SK-N-SH (cell line): ENCODE measurements at regions not wholly inside any gene's neighbourhood (a gene's known extent, or its start where the extent isn't known, plus 50 kb on each side); places are given as distances from the start of the nearest gene placed in this dataset.
A peak's percentile ranks its signal among the peaks of the same experiment; 100 is the strongest.

Source experiments
- CTCF ChIA-PET: fragments of 300-600, 350-600 bp; formaldehyde crosslinking; extraction: SDS; loops from one replicate; lab custom pipeline; 2021; lab: Yijun Ruan, JAX
- POLR2A ChIA-PET: fragments of 350-600 bp; sonication (Branson Sonifier 250); formaldehyde crosslinking; extraction: SDS; loops from one replicate; lab custom pipeline; 2020; ENCODE audit warnings: antibody characterized with exemption, inconsistent platforms; lab: Yijun Ruan, JAX
- DNase-seq: peaks from one replicate; pipeline ENCODE4 v3.0.0; 2012
- H2AFZ ChIP-seq: fragments of 200-600 bp; sonication (generic); 2 replicates; pipeline ENCODE4 v1.8.1; 2016; ENCODE audit warnings: antibody characterized with exemption, mild to moderate bottlenecking, low read depth
- H3F3A ChIP-seq: fragments of 200-600 bp; sonication (generic); replicated peaks from 2 replicates; pipeline ENCODE3; 2016; ENCODE audit warnings: antibody characterized with exemption, mild to moderate bottlenecking; ENCODE audit not compliant: insufficient read depth
- H3K27ac ChIP-seq, 2 experiments: fragments of 200-500 bp in 1 of 2; fragments of 200-600 bp in 1 of 2; sonication (Bioruptor generic) in 1 of 2; sonication (generic), shearing (Covaris generic) in 1 of 2; 2 replicates each; pipeline versions ENCODE4 v1.5.1 to v1.6.1; 2014 to 2016; ENCODE audit warnings: low read depth in 2 of 2, inconsistent platforms in 1 of 2, low read length in 1 of 2, mild to moderate bottlenecking in 1 of 2, mixed read lengths in 1 of 2
- H3K27me3 ChIP-seq: fragments of 200-600 bp; sonication (generic), shearing (Covaris generic); 2 replicates; pipeline ENCODE4 v1.6.1; 2016; ENCODE audit warnings: mixed run types; ENCODE audit not compliant: insufficient read depth
- H3K36me3 ChIP-seq, 2 experiments: fragments of 200-500 bp in 1 of 2; fragments of 200-600 bp in 1 of 2; sonication (Bioruptor generic) in 1 of 2; sonication (generic) in 1 of 2; replicated peaks in 1 of 2; 2 replicates each; pipeline versions ENCODE3 to v1.5.1; 2014 to 2016; ENCODE audit warnings: low read length in 1 of 2, mild to moderate bottlenecking in 1 of 2; ENCODE audit not compliant: insufficient read depth in 2 of 2, control insufficient read depth in 1 of 2
- H3K4me1 ChIP-seq, 2 experiments: fragments of 200-500 bp in 1 of 2; fragments of 200-600 bp in 1 of 2; sonication (Bioruptor generic) in 1 of 2; sonication (generic), shearing (Covaris generic) in 1 of 2; 2 replicates each; pipeline versions ENCODE4 v1.5.1 to v1.6.1; 2014 to 2016; ENCODE audit warnings: low read depth in 1 of 2, low read length in 1 of 2, mixed run types in 1 of 2; ENCODE audit not compliant: insufficient read depth in 2 of 2, control insufficient read depth in 1 of 2
- H3K4me2 ChIP-seq: fragments of 200-600 bp; sonication (generic), shearing (Covaris generic); 2 replicates; pipeline ENCODE4 v1.6.1; 2017; ENCODE audit warnings: mixed run types
- H3K4me3 ChIP-seq, 2 experiments: fragments of 200-500 bp in 1 of 2; fragments of 200-600 bp in 1 of 2; sonication (Bioruptor generic) in 1 of 2; sonication (generic), shearing (Covaris generic) in 1 of 2; 2 replicates each; pipeline versions ENCODE4 v1.5.1 to v1.8.1; 2014 to 2016; ENCODE audit warnings: low read depth in 2 of 2, inconsistent platforms in 1 of 2, low read length in 1 of 2, mild to moderate bottlenecking in 1 of 2, mixed read lengths in 1 of 2, moderate library complexity in 1 of 2
- H3K79me2 ChIP-seq: fragments of 200-600 bp; sonication (generic); 2 replicates; pipeline ENCODE4 v1.8.1; 2017; ENCODE audit warnings: mild to moderate bottlenecking; ENCODE audit not compliant: insufficient read depth
- H3K9ac ChIP-seq: fragments of 200-600 bp; sonication (generic); 2 replicates; pipeline ENCODE4 v1.6.1; 2017; ENCODE audit warnings: mixed run types
- H3K9me2 ChIP-seq: fragments of 200-600 bp; sonication (generic); 2 replicates; pipeline ENCODE4 v1.6.1; 2017; ENCODE audit warnings: mixed run types
- H3K9me3 ChIP-seq: fragments of 200-600 bp; sonication (generic); 2 replicates; pipeline ENCODE4 v1.6.1; 2017; ENCODE audit warnings: mixed run types, mild to moderate bottlenecking, moderate library complexity
- H4K20me1 ChIP-seq: fragments of 200-600 bp; sonication (generic); 2 replicates; pipeline ENCODE4 v1.6.1; 2017; ENCODE audit warnings: mild to moderate bottlenecking, mixed run types; ENCODE audit not compliant: insufficient read depth
- CHD2 ChIP-seq: fragments of 150-350 bp; IDR thresholded peaks from 2 replicates; pipeline ENCODE4 v1.6.1; 2018; ENCODE audit warnings: low read length; ENCODE audit not compliant: partially characterized antibody
- ELF1 ChIP-seq: IDR thresholded peaks from 2 replicates; pipeline ENCODE4 v1.4.0; 2012
- EZH2phosphoT487 ChIP-seq: fragments of 200-600 bp; sonication (generic); IDR thresholded peaks from 2 replicates; pipeline ENCODE4 v1.6.1; 2017; ENCODE audit warnings: low read depth, mixed run types, mild to moderate bottlenecking, antibody characterized with exemption, moderate library complexity, borderline replicate concordance
- FOSL2 ChIP-seq: IDR thresholded peaks from 2 replicates; pipeline ENCODE4 v1.4.0; 2012; ENCODE audit warnings: low read depth, mild to moderate bottlenecking, moderate library complexity, borderline replicate concordance
- FOXM1 ChIP-seq: IDR thresholded peaks from 2 replicates; pipeline ENCODE4 v1.4.0; 2012; ENCODE audit warnings: low read depth, mild to moderate bottlenecking
- JUND ChIP-seq: IDR thresholded peaks from 2 replicates; pipeline ENCODE4 v1.4.0; 2012
- MEF2A ChIP-seq: IDR thresholded peaks from 2 replicates; pipeline ENCODE4 v1.4.0; 2012; ENCODE audit warnings: low read depth, borderline replicate concordance
- NFIC ChIP-seq: IDR thresholded peaks from 2 replicates; pipeline ENCODE4 v1.4.0; 2012; ENCODE audit warnings: borderline replicate concordance
- RXRA ChIP-seq: IDR thresholded peaks from 2 replicates; pipeline ENCODE4 v1.4.0; 2012; ENCODE audit warnings: low read depth, mild to moderate bottlenecking, borderline replicate concordance
- SMC3 ChIP-seq: IDR thresholded peaks from 2 replicates; pipeline ENCODE4 v1.6.1; 2012; ENCODE audit warnings: low read depth, low read length, improper control_type of control experiment
- TAF1 ChIP-seq: IDR thresholded peaks from 2 replicates; pipeline ENCODE4 v1.6.1; 2012; ENCODE audit warnings: low read depth, mild to moderate bottlenecking, low read length, moderate library complexity, borderline replicate concordance
- TCF12 ChIP-seq: IDR thresholded peaks from 2 replicates; pipeline ENCODE4 v1.4.0; 2012
- YY1 ChIP-seq: IDR thresholded peaks from 2 replicates; pipeline ENCODE4 v1.4.0; 2012; ENCODE audit warnings: low read depth, mild to moderate bottlenecking
- WGBS: methylation state at CpG from one replicate; pipeline ENCODE4 v1.1.6; 2017; ENCODE audit warnings: low lambda C conversion rate; 5-methylcytosine and 5-hydroxymethylcytosine counted together
- TF ChIP-seq, protein P1 (sequence below): fragments of 150-350 bp; IDR thresholded peaks from 2 replicates; pipeline ENCODE4 v1.6.1; 2016; ENCODE audit warnings: mild to moderate bottlenecking, low read depth, low read length
- TF ChIP-seq, protein P2 (sequence below): IDR thresholded peaks from 2 replicates; pipeline ENCODE4 v1.4.0; 2012; ENCODE audit warnings: low read depth
- TF ChIP-seq, protein P3 (sequence below): IDR thresholded peaks from 2 replicates; pipeline ENCODE4; 2012
- TF ChIP-seq, protein P4 (sequence below): IDR thresholded peaks from 2 replicates; pipeline ENCODE4 v1.4.0; 2012; ENCODE audit warnings: low read depth, borderline replicate concordance
- TF ChIP-seq, protein P5 (sequence below): fragments of 200-600 bp; sonication (generic); IDR thresholded peaks from 2 replicates; pipeline ENCODE4 v1.6.1; 2017; ENCODE audit warnings: antibody characterized with exemption, mild to moderate bottlenecking, moderate library complexity

DNA sequence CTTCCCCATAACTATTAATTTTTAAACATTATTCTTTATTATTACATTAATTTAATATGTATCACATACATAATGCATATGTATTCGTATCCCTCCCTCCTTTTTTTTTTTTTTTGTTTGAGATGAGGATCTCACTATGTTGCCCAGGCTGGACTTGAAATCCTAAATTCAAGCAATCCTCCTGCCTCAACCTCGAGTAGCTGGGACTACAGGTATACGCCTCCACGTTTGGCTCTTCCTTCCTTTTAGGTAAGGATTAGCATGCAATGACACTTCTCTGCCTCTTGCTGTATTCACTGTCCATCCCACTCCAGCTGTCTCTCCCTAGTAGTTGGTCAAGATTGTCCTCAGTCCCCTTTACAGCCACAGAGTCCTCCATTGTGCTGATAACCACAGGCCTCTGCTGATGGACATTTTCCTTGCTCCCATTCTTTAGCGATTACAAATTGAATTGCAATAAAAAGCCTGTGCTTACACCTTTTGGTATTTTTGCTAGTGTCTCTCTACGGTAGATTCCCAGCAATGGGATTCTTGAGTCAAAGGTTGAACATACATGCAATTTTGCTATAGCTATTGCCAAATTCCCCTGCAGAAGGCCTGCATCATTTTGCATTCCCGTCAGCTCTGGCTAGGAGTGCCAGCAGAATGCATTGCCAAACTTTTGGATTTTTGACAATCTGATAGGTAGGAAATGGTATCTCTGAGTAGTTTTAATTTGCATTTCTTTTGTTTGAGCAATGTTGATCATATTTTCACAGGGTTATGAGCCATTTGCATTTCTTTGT lies 156.6 kb downstream of the SMAD6 start:
- no peaks in the 10 kb centered on the region for H4K20me1 ChIP-seq
- DNase-seq = no peak
- H3F3A ChIP-seq = peaks cover 26% of the 10 kb centered on the region
- CTCF ChIA-PET = interaction anchor here (1.3 to 1.6 kb wide), 4 partner anchors 16 to 255 kb away, joined by 3 to 5 read pairs (median 4); no protein-coding TSS in a partner anchor
- no peak overlapping the region for H3K4me2 ChIP-seq
- H3K9ac ChIP-seq = no peak overlapping the region
- H2AFZ ChIP-seq = no peak overlapping the region
- POLR2A ChIA-PET = no interaction called here
- peak overlapping the region in 1 of 2 experiments; percentile 51; a peak in 2 of 4 replicates for H3K27ac ChIP-seq
- no peaks in the 10 kb centered on the region for H3K9me2 ChIP-seq
- no peaks in the 10 kb centered on the region for H3K36me3 ChIP-seq
- no peak overlapping the region for H3K4me3 ChIP-seq
- H3K79me2 ChIP-seq = peaks cover 19% of the 10 kb centered on the region; the same call in 1 of the 2 replicates
- 78% methylated on average over 7 of the region's 7 CpGs for WGBS
- peak; percentile 44 for TF ChIP-seq NFIC
- no peak for TF ChIP-seq SMC3
- TF ChIP-seq, protein P1, sequence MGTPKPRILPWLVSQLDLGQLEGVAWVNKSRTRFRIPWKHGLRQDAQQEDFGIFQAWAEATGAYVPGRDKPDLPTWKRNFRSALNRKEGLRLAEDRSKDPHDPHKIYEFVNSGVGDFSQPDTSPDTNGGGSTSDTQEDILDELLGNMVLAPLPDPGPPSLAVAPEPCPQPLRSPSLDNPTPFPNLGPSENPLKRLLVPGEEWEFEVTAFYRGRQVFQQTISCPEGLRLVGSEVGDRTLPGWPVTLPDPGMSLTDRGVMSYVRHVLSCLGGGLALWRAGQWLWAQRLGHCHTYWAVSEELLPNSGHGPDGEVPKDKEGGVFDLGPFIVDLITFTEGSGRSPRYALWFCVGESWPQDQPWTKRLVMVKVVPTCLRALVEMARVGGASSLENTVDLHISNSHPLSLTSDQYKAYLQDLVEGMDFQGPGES = no peak
- peak; percentile 46; the same call in 1 of the 2 replicates for TF ChIP-seq TCF12
- no peaks in the 10 kb centered on the region for H3K27me3 ChIP-seq
- peaks cover 0 to 13% of the 10 kb centered on the region in 2 experiments; a peak in 3 of 4 replicates for H3K4me1 ChIP-seq
- no peaks in the 10 kb centered on the region for H3K9me3 ChIP-seq

DNA sequence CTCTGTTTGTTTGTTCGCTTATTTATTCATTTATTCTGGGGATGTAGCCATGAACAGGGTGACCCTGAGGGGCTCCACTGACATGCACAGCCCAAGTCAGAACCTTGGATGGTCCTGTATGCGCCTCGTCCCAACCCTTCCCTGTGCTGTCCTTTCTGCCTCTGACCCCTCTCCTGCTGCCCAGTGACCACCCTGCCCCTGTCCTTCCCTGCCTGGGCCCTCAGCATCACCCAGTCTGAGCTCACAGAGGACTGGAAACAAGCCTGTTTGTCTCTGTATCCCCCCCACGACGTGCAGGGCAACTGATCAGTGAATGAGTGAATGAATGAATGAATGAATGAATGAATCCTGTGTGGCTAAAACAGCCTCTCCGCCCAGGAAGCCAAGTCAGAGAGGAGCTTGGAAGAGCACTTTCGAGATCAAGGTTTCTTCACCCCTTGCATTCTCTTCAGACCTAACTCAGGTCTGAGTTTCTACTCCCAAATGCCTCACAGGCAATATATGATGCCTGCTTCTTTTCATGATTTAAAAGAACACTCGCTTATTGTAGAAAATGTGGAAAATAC lies 157.7 kb downstream of the SMAD6 start:
- peak overlapping the region in 1 of 2 experiments; percentile 51; a peak in 2 of 4 replicates for H3K27ac ChIP-seq
- no peaks in the 10 kb centered on the region for H3K27me3 ChIP-seq
- POLR2A ChIA-PET = no interaction called here
- peaks cover 0 to 13% of the 10 kb centered on the region in 2 experiments; a peak in 3 of 4 replicates for H3K4me1 ChIP-seq
- H3K36me3 ChIP-seq = no peaks in the 10 kb centered on the region
- peaks cover 8% of the 10 kb centered on the region; the same call in 1 of the 2 replicates for H3K79me2 ChIP-seq
- H3F3A ChIP-seq = peaks cover 28% of the 10 kb centered on the region
- no peak overlapping the region for H3K4me3 ChIP-seq
- H4K20me1 ChIP-seq = no peaks in the 10 kb centered on the region
- TF ChIP-seq, protein P2, sequence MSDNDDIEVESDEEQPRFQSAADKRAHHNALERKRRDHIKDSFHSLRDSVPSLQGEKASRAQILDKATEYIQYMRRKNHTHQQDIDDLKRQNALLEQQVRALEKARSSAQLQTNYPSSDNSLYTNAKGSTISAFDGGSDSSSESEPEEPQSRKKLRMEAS = no peak
- no peak for TF ChIP-seq FOXM1
- TF ChIP-seq FOSL2 = no peak
- TF ChIP-seq YY1 = no peak
- TF ChIP-seq, protein P3, sequence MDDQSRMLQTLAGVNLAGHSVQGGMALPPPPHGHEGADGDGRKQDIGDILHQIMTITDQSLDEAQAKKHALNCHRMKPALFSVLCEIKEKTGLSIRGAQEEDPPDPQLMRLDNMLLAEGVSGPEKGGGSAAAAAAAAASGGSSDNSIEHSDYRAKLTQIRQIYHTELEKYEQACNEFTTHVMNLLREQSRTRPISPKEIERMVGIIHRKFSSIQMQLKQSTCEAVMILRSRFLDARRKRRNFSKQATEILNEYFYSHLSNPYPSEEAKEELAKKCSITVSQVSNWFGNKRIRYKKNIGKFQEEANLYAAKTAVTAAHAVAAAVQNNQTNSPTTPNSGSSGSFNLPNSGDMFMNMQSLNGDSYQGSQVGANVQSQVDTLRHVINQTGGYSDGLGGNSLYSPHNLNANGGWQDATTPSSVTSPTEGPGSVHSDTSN = no peak
- TF ChIP-seq RXRA = no peak
- no peak for TF ChIP-seq MEF2A
- no peak for TF ChIP-seq JUND
- TF ChIP-seq ELF1 = no peak
- TF ChIP-seq, protein P4, sequence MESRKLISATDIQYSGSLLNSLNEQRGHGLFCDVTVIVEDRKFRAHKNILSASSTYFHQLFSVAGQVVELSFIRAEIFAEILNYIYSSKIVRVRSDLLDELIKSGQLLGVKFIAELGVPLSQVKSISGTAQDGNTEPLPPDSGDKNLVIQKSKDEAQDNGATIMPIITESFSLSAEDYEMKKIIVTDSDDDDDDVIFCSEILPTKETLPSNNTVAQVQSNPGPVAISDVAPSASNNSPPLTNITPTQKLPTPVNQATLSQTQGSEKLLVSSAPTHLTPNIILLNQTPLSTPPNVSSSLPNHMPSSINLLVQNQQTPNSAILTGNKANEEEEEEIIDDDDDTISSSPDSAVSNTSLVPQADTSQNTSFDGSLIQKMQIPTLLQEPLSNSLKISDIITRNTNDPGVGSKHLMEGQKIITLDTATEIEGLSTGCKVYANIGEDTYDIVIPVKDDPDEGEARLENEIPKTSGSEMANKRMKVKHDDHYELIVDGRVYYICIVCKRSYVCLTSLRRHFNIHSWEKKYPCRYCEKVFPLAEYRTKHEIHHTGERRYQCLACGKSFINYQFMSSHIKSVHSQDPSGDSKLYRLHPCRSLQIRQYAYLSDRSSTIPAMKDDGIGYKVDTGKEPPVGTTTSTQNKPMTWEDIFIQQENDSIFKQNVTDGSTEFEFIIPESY = no peak
- TF ChIP-seq, protein P5, sequence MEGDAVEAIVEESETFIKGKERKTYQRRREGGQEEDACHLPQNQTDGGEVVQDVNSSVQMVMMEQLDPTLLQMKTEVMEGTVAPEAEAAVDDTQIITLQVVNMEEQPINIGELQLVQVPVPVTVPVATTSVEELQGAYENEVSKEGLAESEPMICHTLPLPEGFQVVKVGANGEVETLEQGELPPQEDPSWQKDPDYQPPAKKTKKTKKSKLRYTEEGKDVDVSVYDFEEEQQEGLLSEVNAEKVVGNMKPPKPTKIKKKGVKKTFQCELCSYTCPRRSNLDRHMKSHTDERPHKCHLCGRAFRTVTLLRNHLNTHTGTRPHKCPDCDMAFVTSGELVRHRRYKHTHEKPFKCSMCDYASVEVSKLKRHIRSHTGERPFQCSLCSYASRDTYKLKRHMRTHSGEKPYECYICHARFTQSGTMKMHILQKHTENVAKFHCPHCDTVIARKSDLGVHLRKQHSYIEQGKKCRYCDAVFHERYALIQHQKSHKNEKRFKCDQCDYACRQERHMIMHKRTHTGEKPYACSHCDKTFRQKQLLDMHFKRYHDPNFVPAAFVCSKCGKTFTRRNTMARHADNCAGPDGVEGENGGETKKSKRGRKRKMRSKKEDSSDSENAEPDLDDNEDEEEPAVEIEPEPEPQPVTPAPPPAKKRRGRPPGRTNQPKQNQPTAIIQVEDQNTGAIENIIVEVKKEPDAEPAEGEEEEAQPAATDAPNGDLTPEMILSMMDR = no peak
- TF ChIP-seq CHD2 = no peak
- no peak for TF ChIP-seq TAF1
- TF ChIP-seq EZH2phosphoT487 = no peak
- TF ChIP-seq, all 33 proteins: peak for 0
- DNase-seq = no peak
- Histone ChIP-seq H3K9me3 (no peaks in the 10 kb centered on the region), H3K4me2 (no peak overlapping the region), H3K9ac (no peak overlapping the region), H3K9me2 (no peaks in the 10 kb centered on the region), H2AFZ (no peak overlapping the region)
- WGBS = 92% methylated on average over 8 of the region's 8 CpGs
- CTCF ChIA-PET = interaction anchor here (3.3 kb wide), 1 partner anchor 9 kb away, joined by 28 read pairs; no protein-coding TSS in a partner anchor
